Posterior cingulate gyrus (tissue), 11 donors: ENCODE measurements at regions not wholly inside any gene's neighbourhood (a gene's known extent, or its start where the extent isn't known, plus 50 kb on each side); places are given as distances from the start of the nearest gene placed in this dataset.
A peak's percentile ranks its signal among the peaks of the same experiment; 100 is the strongest.
"Not testable (repeated sequence)": the region's sequence is repeated elsewhere in the genome, so short reads cannot be mapped to it uniquely, and the experiment has no call there.

ENCODE experiments used
- DNase-seq, 10 donors: peaks; one replicate each; pipeline versions ENCODE4 v3.0.0 to v3.0.0-alpha.2; 2020 to 2021; ENCODE audit warnings: mixed read lengths in 3 of 10
- intact Hi-C: fragments of 100-400 bp; cut with DNase I; formaldehyde crosslinking; loops from one replicate; pipeline ENCODE4 v1.15.1; 2023

DNA sequence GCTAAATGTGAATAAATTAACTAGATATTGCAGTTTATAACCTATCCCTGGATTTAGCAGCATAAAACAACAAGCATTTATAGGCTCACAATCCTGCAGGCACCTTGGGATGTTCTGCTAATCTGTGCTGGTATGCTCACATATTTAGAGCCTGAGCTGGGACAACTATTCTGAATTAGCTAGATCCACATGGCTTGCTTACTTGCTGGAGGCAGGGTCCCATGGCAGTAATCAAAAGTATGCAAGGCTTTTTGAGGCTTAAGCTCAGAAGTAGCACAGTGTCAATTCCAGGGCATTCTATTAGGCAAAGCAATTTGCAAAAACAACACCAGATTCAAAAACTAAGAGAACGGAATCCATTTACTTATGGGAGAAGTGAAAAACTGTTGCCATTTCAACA is 745.0 kb upstream of the ACO1 start:
- intact Hi-C loops = no loop called here
- DNase-seq = no peak

DNA sequence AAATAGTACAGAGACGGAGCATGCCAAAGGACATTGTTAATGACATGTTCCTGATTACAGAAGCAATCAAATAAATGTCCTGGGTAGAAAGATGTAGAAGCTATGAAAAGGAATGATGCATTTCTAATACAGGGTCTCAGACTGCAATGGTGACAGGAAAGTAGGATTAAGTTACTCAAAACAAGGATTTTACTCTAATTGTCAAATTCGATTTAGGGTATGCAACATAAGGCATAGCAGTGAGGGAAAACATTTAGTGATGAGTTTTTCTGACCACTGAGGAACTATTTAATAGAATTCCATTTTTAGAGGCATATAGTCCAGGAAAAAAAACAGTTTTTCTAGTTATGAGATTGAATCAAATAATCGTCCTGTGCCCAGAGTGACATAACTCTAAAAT is 715.1 kb upstream of the ACO1 start:
- intact Hi-C loops = no loop called here

DNA sequence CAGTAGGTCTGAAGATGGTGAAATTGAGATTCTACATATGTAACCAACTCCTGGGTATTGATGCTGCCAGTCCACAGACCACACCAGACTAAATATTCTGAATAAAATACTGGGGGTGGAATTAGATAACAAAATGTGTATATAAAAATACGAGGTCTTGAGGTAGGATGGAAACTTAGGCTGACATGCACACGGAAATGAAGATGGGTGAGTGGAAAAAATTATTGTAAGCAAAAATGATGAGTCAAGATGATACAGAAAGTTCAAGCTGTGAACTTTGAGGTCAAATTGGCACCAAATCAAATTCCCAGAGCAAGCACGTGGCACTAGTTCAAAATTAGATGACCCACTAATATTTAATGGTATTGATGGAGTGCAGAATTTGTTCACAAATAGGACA is 713.4 kb upstream of the ACO1 start:
- no peak for DNase-seq
- intact Hi-C loops = no loop called here

More for the DNA sequence above, 715.1 kb upstream of the ACO1 start:
- DNase-seq = no peak

DNA sequence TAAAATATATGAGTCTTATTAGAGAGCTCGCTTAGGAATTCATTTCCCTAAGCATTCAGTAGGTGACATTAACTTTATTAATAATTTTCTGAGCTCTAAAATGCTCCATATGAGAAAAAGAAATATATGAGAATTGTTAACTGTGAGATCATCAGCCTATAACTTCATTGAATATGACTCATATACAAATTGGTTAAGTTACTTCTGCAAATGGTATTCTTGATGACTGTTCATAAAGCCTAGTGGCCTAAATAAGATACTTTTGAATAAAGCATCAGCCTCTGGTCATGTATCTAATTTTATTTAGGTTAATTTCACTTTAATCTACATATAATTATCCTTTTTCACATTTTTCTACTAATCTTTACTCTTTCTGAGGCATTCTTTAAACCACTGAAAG is 710.2 kb upstream of the ACO1 start:
- intact Hi-C loops = no loop called here
- DNase-seq = no peak

DNA sequence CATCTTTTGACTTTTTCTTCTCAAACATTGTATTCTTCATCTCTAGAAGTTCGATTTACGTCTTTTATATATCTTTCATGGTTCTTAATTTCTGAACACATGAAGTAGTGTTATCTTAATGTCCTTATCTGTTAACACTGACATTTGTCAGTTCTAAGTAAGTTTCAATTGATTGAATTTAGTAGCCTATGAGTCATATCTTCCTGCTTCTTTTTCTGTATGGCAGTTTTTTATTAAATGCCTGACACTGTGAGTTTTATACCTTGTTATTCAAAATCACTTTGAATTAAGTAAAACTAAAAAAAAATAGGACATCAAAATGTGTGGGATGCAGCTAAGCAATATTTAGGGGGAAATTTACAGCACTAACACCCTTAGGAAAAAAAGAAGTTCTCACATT is 707.0 kb upstream of the ACO1 start:
- intact Hi-C loops = no loop called here
- DNase-seq = no peak

DNA sequence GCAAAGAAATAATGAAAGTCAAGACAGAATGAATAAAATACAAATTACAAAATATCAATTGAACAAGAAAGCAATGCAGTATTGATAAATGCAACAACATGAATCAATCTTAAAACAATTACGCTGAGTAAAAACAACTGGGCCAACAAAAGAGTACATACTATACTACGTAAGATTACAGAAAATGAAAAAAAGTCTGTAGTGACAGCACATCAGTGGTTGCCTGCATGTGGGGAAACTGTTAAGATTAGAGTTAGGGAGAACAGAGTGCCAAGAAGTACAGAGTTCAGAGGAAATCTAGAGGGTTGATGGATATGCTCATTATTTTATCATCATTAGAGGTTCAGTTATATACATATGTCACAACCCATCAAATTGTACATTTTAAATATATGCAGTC is 706.6 kb upstream of the ACO1 start:
- intact Hi-C loops = no loop called here
- DNase-seq = no peak

DNA sequence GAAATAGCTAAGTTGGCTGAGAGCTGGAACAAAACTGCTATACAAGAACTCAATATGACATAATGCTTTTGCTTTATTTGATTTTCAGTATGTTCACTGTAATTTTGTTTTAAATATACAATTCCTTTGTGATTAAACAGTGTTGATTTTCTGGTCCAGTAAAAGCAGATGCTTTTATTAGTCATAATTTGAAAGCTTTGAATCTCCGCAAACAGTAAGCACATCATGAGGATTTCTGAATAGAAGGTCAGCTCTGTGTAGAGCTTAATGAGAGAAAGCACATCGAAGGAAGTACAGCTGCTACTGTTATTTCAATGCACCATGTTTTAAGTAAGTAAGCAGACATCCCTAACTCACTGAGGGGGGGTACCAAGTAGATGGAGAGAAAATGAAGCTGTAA is 701.3 kb upstream of the ACO1 start:
- intact Hi-C loops = no loop called here
- no peak for DNase-seq

DNA sequence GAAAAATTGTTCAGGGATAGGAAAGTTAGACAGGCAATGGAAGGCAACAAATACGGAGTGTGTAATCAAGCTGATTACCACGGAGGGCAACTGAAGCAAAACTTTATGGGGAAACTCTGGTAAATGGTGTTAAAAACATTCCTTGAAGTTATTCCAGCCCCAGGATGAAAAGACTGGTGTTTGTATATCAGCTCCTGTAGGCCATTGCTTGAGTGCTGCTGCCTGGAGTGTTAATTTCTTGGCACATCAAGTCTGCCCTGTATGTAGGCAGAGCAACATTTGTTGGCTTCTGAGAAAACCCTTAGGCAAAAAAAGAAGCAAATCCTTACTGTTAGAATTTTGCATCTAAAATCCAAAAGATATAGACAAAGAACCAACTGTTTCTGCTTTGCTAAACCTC is 686.5 kb upstream of the ACO1 start:
- no peak for DNase-seq
- intact Hi-C loops = no loop called here

DNA sequence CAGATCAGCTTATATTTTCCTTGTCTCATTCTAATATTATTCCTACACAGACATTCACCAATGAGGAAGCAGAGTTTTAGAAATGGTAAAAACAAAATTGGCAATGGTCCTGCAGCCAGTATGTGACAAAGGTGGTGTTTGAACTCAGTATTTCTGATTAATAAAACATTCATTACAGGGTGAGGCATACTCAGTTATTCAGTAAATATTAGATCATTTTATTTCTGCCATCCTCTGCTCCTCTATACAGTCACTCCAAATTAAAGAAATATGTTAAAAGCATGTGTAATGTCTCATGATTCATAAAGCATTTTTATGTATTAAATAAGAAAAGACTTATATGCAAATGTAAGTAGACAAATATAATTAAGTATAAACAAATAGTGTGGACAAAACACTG is 684.6 kb upstream of the ACO1 start:
- intact Hi-C loops = no loop called here
- DNase-seq = no peak

DNA sequence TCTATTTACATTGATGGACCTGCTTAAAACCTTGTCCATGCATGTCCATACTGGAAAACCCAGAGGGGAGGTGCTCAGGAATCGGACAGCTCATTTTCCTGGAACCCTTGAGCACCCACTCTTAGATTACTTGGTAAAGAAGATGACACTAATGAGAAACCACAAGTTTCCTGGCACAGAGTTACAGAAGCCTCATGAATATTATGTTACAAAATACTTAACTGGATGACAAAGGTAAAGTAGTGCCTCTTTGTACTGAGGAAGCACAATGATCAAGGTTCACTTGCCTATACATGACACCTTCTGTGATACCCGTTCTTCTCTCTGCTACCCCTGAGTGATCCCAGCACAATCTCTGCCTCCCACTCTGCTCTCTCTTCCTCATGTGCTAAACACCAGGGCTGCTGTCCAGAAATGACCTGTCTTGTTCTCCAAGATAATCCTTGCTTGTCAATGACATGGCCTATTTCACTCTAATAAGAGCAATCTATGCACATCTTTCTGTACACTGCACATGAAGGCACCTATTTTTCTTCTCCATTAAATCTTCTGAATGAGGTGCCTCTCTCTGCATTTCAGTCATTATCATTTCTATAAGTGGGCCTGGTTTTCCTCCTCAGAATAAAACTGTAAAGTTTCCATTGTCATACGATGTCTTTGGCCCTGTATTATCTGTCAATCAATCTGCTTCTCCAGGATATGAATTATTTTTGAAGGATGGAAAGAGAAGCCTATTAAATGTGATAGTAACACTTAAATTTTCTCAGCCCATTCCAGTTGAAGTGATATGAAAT is 684.0 kb upstream of the ACO1 start:
- intact Hi-C loops = no loop called here
- DNase-seq = no peak

DNA sequence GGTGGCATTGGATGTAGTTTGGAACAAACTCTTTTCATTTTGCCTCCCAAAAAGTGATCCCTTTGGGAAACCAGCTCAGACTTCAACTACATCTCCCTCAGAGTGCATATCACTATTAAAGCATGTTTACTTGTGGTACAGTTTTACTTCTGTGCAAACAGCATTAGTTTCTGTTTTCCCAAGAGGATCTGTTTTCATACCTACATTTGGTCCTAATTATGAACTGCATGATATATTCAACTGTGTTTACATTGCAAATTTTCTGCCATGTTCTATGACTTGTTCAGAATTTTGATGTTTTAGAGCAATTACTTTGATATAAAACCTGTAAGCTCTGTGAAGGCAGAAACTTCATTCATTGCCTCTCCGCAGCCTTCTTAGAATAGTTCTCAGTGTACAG is 681.5 kb upstream of the ACO1 start:
- no peak for DNase-seq
- intact Hi-C loops = no loop called here

DNA sequence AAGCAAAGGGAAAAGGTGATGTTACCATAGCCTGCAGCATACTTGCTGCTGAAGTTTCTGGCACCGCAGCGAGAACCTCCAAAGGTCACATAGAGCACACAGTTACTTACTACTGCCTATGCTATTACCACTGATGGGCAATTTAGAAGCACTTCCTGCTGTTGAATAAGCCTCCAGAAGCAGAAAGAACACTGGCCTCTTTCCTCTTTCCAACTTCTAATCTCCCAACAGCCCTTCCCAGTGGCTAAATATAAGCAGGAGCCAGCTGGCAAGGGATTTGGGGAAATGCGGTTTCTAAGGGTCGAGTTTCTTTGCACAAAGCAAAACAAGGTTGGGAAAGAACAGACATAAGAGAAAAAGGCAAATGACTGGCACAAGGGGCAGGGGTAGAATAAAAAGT is 669.2 kb upstream of the ACO1 start:
- no peak for DNase-seq
- intact Hi-C loops = no loop called here

DNA sequence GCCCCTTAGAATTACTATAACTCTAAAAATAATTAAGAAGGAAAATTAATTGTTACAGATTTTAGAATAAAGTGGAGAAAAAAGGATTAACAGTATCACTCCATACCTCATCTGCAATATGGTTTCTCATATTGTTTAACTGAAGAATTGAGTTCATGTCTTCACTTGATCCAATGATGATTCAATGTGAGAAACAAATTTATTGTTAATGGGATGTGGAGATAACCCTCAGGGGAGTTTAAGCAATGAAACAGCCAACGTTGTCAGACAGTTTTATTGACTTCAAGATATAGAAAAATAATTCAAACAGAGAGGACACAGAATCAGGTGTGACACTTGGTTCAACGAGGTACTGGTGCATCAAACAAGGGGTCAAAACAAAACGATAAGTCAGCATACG is 665.2 kb upstream of the ACO1 start:
- intact Hi-C loops = no loop called here
- DNase-seq = no peak

DNA sequence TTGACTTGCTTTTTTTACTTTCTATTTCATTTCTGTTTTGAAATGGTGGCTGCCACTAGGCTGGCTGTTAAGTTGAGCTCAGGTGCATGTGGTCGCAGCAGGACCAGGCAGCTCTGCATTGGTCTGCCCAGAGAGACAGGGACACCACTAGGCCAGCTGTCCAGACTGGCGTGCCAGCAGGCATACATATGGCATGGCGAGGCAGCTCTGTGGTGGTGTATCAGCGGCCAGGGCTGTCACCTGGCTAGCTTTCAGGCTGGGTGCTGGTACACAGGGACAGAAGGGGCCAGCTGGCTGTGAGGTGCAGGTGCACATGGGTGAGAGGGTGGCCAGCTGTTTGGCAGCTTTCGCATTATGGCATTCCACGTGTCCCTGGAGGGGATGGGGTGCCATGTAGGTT is 654.0 kb upstream of the ACO1 start:
- peak in 3 of 10 donors; percentile 55 to 59 (median 59) for DNase-seq
- intact Hi-C loops = no loop called here

DNA sequence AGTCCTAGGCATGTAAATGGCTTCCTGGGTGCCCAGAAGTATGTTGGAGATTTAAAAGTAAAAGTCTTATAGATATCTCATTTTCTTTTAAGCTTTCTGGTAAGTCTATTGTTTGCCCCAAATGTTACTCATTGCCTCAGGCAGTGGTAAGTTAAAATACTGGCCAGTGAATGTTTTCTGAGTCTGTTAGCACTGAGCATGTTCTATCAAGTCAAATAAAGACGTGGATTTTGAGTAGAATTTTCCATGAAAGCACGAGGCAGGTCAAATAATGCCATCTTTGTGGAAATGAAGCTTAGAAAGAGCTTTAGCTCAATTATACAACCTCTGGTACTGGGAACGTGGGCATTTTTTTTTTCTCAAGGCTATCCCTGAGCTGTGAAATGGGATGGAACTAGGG is 651.3 kb upstream of the ACO1 start:
- intact Hi-C loops = no loop called here
- DNase-seq = no peak

DNA sequence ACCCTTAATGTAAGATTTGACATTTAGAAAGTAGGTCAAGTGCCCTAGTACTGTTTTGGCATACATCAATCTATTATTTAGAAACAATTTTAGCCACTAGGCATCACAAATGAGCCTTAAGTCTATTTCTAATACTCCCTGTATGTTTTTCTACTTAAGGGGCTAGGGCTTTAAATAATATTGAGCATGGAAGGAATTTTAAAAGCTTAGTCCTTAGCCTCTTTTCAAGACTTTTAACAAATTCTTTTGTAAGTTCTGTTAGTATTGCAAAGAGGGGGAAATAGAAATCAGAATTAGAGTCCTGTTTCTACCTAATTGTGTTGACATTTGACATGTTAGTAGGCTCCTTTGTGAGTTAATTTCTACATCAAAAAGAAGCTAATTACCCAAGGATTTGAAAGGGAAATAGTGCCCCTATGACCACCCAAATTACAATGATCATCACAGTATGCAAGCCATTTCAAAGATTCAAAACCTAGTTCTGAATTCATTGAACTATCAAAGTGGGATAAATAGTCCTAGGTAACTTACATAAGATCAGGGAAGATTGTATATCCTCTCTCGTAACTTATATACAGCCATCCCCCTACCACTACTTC is 647.8 kb upstream of the ACO1 start:
- intact Hi-C loops = no loop called here
- DNase-seq = no peak

DNA sequence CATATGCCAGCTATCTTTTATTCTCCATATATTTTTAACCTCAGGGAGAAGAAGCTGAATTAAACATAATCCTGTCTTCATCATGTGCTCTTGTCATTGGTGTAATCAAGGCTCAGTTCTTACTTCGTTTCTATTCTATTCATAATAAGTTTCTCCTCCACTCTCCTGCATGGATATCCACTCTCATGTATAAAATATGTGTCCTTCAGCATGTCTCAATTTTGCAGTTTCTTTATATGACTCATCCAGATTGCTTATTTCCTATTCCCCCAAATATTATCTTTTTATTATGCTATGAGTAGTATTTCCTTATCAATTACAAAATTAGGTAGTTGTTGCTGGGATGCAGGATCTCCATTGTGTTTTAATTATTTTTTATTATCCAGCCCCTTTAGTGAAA is 643.7 kb upstream of the ACO1 start:
- DNase-seq = no peak
- intact Hi-C loops = no loop called here

DNA sequence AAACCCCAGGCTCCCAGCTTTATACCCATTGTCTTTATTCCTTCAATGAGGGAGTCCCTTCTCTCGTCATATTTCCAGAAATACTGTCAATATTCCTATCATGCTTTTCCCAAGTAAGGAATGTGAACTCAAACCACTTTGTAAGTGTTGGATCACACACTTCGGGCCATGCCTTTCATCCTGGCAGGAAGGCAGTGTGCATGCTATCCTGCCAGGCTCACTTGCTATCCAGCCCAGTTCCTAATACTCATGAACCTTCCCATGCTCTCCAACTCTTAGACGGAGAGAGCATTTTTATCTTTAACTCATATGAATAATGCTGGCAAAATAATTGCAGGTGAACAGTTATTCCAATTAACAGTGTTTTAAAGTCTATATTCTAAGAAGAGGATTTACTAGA is 639.9 kb upstream of the ACO1 start:
- no peak for DNase-seq
- intact Hi-C loops = no loop called here

DNA sequence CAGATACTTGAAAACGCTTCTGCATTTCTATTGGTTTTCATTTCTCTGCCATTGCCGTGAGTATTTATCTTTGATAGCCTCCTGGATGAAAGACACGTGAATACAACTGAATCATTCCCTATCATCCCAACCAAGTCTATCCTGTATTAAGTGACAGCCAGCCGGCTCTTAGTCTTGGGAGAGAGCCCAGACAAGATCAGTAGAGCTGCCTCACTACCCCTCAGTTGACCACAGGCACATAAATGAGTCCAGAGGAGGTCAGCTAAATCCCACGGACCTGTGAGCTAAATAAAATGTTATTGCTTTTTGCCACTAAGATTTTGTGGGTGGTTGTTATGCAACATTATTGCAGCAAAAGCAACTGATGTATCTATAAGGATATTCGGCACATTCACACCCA is 639.0 kb upstream of the ACO1 start:
- intact Hi-C loops = no loop called here
- DNase-seq = no peak

DNA sequence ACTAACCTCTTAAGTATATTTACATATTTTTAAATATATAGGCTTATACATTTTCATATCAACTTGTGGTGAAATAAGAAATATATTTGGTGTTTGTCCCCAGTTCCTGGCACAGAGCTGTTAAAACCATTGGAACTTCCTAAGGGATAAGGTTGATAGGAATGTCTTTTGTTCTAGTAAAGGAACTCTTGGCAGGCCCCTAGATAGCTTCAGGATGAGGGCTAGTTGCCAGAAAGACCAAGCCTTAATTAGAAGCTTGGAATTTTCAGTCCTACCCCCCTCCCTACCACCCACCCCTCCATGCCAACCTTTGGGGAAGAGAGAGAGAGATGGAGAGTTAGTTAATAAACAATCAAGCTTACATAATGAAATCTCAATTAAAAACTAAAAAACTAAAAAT is 638.6 kb upstream of the ACO1 start:
- intact Hi-C loops = no loop called here
- no peak for DNase-seq

DNA sequence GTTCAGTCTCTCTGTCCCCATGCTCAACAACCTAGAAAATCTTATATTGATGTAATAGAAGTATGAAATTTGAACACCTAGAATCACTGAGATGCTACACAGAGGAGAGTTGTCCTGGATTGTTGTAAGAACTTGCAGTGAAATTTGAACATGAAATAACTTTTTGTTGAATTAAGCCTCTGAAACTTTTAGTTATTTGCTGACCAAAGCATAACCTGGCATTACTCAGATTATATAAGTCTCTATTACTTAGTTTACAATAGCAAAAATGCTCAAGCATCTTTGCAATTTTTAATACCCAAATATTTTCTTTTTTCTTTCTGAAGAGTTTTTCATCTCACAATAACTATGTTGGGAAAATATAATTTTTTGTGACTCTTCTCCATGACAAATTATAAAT is 630.7 kb upstream of the ACO1 start:
- no peak for DNase-seq
- intact Hi-C loops = no loop called here

DNA sequence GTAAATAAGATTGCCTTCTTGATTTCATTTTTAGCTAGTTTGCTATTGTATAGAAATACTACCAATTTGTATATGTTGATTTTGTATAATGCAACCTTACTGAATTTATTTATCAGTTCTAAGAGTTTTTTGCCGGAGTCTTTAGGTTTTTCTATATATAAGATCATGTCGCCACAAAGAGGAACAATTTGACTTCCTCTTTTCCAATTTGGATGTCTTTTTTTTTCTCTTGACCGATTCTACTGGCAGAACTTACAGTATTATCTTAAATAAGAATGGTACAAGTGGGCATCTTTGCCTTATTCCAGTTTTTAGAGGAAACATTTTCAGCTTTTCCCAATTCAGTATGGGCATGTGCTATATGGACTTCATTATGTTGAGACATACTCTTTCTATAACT is 624.7 kb upstream of the ACO1 start:
- intact Hi-C loops = no loop called here
- no peak for DNase-seq

DNA sequence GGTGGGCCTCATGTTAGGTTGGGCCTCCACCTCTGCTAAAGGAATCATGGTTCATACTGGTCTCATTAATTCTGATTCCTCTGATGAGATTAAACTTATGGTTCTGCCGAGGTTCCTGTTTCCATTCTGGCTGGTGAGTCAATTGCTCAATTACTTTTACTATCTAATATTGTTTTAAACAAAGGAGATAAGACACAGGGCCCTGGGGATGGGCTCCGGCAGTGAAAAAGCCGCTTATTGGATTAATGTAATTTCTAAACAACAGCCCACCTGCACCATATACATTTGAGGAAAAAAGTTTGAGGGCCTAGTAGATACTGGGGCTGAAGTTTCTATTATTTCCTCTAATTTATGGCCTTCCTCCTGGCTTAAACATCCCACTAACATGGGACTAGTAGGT is 610.4 kb upstream of the ACO1 start:
- DNase-seq, intact Hi-C loops: not testable (repeated sequence)
